ENCODE measurements at regions not wholly inside any gene's neighbourhood (a gene's known extent, or its start where the extent isn't known, plus 50 kb on each side); places are given as distances from the start of the nearest gene placed in this dataset.

DNA sequence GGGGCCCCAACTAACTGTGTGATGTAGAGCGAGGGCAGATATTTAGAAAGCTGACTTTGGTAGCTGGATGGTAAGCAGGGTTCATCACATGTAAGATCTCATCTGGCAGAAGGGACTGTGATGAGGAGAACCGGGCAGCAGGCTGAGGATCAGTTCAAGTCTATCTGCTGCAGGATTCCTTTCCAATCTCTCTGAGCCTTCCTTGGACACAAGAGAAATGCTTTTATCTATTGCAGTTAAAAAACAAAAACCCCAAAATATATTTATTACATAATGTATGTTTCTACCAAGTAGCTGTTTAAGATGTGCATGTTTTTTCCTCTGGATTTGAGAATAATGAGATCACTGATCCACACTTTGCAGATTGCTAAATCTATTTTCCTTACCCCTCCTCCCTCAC is 411.5 kb downstream of the RAP2B start:
- DNase-seq (no peak), ATAC-seq (no peak)
- peaks cover 5% of the 10 kb centered on the region for H3K4me1 Mint-ChIP-seq
- H3K36me3 Mint-ChIP-seq (ENCODE audit: low read depth): no peaks in the 10 kb centered on the region
- H3K27ac Mint-ChIP-seq: no peak overlapping the region
- H3K4me3 Mint-ChIP-seq: no peak overlapping the region
- no peaks in the 10 kb centered on the region for H3K27me3 Mint-ChIP-seq
- H3K9me3 ChIP-seq (ENCODE audit: control insufficient read depth, low read length, poor library complexity, severe bottlenecking): no peaks in the 10 kb centered on the region

DNA sequence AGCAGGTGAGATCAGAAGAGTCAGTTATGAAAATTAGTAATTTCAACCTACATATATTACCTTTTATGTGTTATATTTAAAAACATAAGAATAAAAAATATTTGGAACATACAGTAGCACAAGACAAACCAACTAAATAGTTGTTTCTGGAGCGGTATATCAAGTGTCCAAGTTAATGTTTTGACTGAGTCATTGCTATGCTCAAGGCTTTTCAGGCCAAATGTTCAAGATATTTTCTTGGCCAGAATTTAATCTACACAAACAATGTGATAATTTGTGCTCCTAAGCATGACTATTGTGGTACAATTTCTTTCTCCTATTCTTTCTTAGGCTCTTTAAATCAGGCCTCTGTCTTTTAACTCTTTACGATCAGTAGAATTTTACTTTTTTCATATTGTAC is 412.4 kb downstream of the RAP2B start:
- no peaks in the 10 kb centered on the region for H3K36me3 Mint-ChIP-seq (ENCODE audit: low read depth)
- no peak for ATAC-seq
- peaks cover 5% of the 10 kb centered on the region for H3K4me1 Mint-ChIP-seq
- no peak for DNase-seq
- no peaks in the 10 kb centered on the region for H3K27me3 Mint-ChIP-seq
- no peak overlapping the region for H3K4me3 Mint-ChIP-seq
- no peaks in the 10 kb centered on the region for H3K9me3 ChIP-seq (ENCODE audit: control insufficient read depth, low read length, poor library complexity, severe bottlenecking)
- no peak overlapping the region for H3K27ac Mint-ChIP-seq

DNA sequence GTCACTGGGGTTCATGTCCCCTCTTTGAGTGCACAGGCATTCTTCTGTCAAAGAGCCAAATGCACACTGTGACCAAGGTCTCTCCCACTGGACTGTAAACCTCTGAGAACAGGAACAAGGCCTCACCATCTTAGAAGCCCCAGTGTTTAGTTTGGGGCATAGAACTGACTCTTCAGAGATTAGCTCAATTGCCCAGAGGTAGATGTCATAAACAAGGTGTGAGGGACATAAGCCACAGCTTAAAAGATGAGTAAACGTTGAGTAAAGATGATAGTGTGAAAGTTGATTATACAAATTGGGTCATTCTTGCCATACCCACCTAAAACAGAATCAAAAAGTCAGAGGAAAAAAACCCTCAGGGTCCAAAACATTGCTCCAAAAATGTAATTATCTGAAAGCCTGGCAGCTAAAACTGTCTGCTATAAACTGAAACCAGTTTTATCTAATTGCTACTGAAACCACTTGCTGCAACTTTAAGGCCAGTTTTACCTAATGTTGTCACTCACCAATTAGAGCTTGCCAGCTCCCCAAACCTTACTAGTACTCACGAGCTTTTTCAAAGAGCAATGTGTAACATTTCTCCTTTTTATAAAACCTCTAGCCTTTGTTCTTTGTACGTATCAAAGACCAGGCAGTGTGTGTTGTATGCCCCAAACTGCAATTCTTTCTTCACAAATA is 415.2 kb downstream of the RAP2B start:
- DNase-seq: no peak
- no peaks in the 10 kb centered on the region for H3K9me3 ChIP-seq (ENCODE audit: control insufficient read depth, low read length, poor library complexity, severe bottlenecking)
- H3K27me3 Mint-ChIP-seq: no peaks in the 10 kb centered on the region
- no peak for ATAC-seq
- no peak overlapping the region for H3K4me3 Mint-ChIP-seq
- no peak overlapping the region for H3K27ac Mint-ChIP-seq
- peaks cover 2% of the 10 kb centered on the region for H3K36me3 Mint-ChIP-seq (ENCODE audit: low read depth)
- peaks cover 5% of the 10 kb centered on the region for H3K4me1 Mint-ChIP-seq

DNA sequence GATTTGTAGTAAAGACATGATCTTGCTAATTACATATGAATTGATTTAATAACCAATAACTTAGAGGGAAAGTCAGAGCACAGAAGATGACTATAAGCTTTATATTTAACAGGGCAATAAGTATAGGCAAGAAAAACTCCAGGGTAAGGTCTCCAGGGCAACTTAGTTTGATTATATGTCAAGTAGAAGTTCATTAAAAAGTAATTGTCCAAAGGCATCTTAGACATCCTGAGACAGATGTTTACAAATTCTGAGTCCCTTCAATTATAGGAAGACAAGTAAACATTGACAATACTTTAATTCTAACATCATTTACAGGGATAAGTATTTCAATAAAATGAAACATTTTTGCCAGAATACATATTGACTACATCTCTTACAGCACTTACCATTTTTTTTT is 416.0 kb downstream of the RAP2B start:
- H3K4me1 Mint-ChIP-seq: peaks cover 5% of the 10 kb centered on the region
- H3K9me3 ChIP-seq (ENCODE audit: control insufficient read depth, low read length, poor library complexity, severe bottlenecking): no peaks in the 10 kb centered on the region
- no peak overlapping the region for H3K4me3 Mint-ChIP-seq
- no peaks in the 10 kb centered on the region for H3K27me3 Mint-ChIP-seq
- H3K27ac Mint-ChIP-seq: no peak overlapping the region
- peaks cover 2% of the 10 kb centered on the region for H3K36me3 Mint-ChIP-seq (ENCODE audit: low read depth)
- ATAC-seq (no peak), DNase-seq (no peak)

DNA sequence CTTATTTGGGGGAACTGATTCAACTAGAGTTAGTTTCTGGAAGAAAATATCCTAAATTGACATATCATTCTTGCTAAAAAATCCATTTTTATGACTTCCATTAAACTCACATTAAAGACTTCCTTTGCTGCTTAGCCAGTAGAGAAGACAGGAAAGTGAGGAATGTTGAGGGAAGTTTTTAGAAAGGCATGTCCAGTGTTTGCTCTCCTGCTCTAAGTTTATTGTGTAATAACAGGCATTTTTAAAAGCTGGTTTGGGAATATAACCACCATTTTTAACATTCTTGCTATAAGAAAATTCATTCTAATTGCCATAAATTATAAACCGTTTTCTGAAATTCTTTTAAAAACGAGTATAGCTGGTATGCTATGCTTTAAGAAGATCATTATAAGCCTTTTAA is 428.0 kb downstream of the RAP2B start:
- H3K9me3 ChIP-seq (ENCODE audit: control insufficient read depth, low read length, poor library complexity, severe bottlenecking): no peaks in the 10 kb centered on the region
- H3K36me3 Mint-ChIP-seq (ENCODE audit: low read depth): no peaks in the 10 kb centered on the region
- peaks cover 3% of the 10 kb centered on the region for H3K4me1 Mint-ChIP-seq
- no peak for ATAC-seq
- H3K4me3 Mint-ChIP-seq: no peak overlapping the region
- no peaks in the 10 kb centered on the region for H3K27me3 Mint-ChIP-seq
- DNase-seq: no peak
- no peak overlapping the region for H3K27ac Mint-ChIP-seq

DNA sequence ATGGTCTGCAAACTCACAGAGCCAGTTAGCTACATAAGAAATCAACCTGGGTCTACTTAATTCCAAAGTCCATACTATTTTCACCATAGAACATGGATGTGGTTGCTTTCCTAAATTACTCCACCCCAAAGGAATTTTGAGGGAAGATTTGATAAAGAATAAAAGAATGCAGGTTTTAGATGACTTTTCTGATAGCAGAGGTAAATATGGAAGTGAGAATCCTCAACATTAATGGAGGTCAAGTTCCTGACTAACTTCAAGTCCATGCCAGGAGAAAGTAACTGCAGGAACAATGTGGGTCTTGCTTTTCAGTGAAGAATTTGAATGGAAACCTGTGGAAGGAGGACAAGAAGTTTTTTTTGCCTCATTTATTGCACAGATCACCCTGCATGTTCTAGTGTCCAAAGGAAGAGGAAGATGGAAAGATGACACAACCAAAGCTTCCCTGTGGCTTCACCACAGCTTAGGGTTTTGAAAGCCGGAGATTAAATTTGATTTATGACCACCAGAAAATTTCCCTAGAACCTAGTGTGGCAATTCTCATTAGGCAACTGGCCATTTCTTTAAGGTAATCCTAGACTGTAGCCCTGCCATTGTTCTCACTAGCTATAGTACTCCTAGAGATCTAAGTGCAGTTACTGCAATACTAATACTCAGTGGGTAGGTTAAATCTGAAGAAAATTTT is 429.7 kb downstream of the RAP2B start:
- Mint-ChIP-seq H3K27me3 (no peaks in the 10 kb centered on the region), H3K36me3 (ENCODE audit: low read depth) (no peaks in the 10 kb centered on the region), H3K27ac (no peak overlapping the region), H3K4me3 (no peak overlapping the region), H3K4me1 (peaks cover 6% of the 10 kb centered on the region)
- DNase-seq (no peak), ATAC-seq (no peak)
- H3K9me3 ChIP-seq (ENCODE audit: control insufficient read depth, low read length, poor library complexity, severe bottlenecking): no peaks in the 10 kb centered on the region

DNA sequence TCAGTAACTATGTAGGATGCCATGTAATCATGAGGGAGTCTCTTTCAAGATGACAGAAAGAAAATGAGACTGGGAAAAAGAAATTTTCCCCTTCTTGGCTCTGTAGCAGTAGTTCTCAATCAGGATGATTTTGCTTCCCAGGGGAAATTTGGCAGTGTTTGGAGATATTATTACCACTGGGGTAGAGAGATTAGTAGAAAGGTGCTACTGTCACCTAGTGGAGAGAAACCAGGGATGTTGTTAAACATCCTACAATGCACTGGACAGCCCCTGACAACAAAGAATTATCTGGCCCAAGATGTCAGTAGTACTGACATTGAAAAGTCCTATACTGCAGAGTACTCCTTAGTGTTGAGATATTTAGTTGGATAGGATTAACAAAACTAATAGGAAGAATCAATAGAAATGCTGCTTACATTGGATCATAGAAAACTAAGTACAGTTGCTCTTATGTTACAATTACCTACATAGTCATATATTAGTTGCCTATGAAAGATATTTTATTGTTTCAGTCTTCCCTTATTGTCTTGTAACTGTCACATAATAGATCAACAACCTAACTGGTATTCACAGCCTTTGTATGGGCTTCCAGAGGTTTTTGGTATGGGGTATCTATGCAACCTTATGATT is 433.3 kb downstream of the RAP2B start:
- peak; percentile 50 for ATAC-seq
- H3K9me3 ChIP-seq (ENCODE audit: control insufficient read depth, low read length, poor library complexity, severe bottlenecking): no peaks in the 10 kb centered on the region
- H3K4me1 Mint-ChIP-seq: peaks cover 6% of the 10 kb centered on the region
- no peak for DNase-seq
- H3K27ac Mint-ChIP-seq: no peak overlapping the region
- no peaks in the 10 kb centered on the region for H3K27me3 Mint-ChIP-seq
- H3K4me3 Mint-ChIP-seq: no peak overlapping the region
- no peaks in the 10 kb centered on the region for H3K36me3 Mint-ChIP-seq (ENCODE audit: low read depth)

DNA sequence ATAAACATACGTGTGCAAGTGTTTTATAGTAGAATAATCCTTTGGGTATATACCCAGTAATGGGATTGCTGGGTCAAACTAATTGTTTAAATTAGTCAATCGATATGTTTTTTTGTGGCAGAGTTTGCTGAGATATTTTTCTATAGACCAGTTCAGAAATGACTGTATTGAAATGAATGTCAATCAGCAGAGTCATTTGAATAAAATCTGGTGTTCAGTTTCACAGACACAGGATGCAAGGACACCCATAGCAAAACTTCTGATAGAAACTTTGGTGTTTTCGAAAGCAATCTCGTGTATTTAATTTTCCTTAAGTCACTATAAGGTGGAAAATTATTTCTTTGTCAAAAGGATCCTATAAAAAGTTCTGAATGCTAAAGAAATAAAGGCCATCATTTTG is 434.4 kb downstream of the RAP2B start:
- no peaks in the 10 kb centered on the region for H3K36me3 Mint-ChIP-seq (ENCODE audit: low read depth)
- H3K27me3 Mint-ChIP-seq: no peaks in the 10 kb centered on the region
- DNase-seq (no peak), ATAC-seq (no peak)
- H3K4me1 Mint-ChIP-seq: peaks cover 6% of the 10 kb centered on the region
- H3K9me3 ChIP-seq (ENCODE audit: control insufficient read depth, low read length, poor library complexity, severe bottlenecking): no peaks in the 10 kb centered on the region
- H3K27ac Mint-ChIP-seq: no peak overlapping the region
- no peak overlapping the region for H3K4me3 Mint-ChIP-seq

DNA sequence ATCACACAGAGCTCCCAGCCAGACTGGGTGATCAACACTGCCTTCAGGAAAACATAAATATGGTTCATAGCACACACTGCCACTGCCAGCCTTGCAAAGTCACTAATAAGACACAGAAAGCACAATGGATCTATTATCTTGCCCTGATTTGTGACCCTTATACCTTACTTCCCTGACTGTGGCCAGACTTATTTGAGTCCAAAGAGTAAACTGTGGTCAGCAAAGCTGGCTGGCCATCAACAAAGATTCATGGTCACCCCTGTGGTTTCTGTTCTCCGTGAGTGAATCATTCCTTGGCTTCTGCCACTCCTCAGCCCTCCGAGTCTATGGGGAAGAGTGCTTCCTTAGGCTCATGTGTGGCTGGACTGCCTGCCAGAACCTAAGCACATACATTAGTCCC is 437.7 kb downstream of the RAP2B start:
- no peaks in the 10 kb centered on the region for H3K9me3 ChIP-seq (ENCODE audit: control insufficient read depth, low read length, poor library complexity, severe bottlenecking)
- Mint-ChIP-seq H3K27ac (no peak overlapping the region), H3K4me3 (no peak overlapping the region), H3K27me3 (peaks cover under 1% of the 10 kb centered on the region), H3K36me3 (ENCODE audit: low read depth) (no peaks in the 10 kb centered on the region), H3K4me1 (peaks cover 8% of the 10 kb centered on the region)
- ATAC-seq (no peak), DNase-seq (no peak)

DNA sequence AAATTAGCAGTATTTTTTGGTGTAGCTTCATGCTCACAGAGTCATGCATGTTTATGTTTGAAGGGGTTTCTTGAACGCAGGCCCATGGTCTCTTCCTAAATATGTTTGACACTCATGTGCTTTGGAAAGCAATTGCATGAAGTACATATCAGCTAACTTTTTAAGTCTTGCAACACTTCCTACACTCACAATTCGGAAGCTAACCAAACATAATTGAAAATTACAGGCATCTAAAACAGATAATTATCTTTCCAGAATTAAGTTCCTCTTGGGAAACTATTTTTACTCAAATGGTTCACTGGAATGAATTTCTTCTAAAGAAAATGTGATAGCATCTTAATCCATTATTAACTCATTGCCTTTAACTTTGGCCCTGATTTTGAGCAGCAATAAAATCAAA is 438.9 kb downstream of the RAP2B start:
- Mint-ChIP-seq H3K27me3 (peaks cover 7% of the 10 kb centered on the region), H3K27ac (no peak overlapping the region), H3K4me1 (peaks cover 4% of the 10 kb centered on the region), H3K36me3 (ENCODE audit: low read depth) (no peaks in the 10 kb centered on the region), H3K4me3 (no peak overlapping the region)
- H3K9me3 ChIP-seq (ENCODE audit: control insufficient read depth, low read length, poor library complexity, severe bottlenecking): no peaks in the 10 kb centered on the region
- no peak for ATAC-seq
- DNase-seq: no peak

DNA sequence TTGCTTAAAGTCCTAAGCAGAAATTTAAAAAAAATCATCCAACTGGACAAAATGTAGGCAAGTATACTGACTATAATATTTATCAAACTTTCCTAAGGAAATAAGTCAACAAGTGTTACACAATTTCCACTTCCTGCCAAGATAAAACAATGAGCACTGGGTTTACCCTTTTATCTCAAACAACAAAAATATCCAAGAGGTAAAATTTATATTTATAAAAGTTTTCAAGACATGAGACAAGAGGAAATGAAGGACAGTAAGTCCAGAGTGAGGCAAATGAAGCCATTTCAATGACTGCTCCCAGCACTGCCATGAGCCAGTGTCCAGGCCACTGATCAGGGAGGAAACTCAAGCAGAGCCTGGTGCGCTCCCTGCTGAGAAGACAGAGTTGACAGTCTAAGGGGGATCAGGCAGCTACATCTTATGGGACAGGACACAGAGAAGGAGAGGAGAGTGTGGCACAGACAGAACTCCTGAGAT is 439.4 kb downstream of the RAP2B start:
- no peak for DNase-seq
- Mint-ChIP-seq H3K27ac (no peak overlapping the region), H3K4me3 (no peak overlapping the region), H3K4me1 (peaks cover 4% of the 10 kb centered on the region), H3K36me3 (ENCODE audit: low read depth) (no peaks in the 10 kb centered on the region), H3K27me3 (peaks cover 7% of the 10 kb centered on the region)
- H3K9me3 ChIP-seq (ENCODE audit: control insufficient read depth, low read length, poor library complexity, severe bottlenecking): no peaks in the 10 kb centered on the region
- ATAC-seq: no peak

DNA sequence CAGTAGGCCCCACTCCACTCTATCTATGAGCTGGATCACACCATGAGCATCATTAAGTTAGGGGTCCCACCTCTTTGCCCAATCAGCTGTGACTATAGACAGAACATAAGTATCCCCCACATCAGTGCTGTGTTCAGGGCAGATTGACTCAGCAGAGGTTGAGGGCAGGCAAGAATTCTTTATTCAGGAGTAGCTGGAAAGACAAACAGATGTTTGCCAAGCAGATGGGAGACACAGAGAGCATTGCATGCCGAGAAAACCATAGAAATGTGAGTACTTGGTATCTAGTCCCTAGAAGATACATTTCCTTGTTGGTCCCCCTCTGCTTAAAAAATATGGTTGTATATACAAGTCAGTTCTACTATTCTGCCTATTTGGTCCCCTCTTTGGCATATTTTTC is 440.8 kb downstream of the RAP2B start:
- Mint-ChIP-seq H3K27me3 (peaks cover 7% of the 10 kb centered on the region), H3K27ac (no peak overlapping the region), H3K36me3 (ENCODE audit: low read depth) (no peaks in the 10 kb centered on the region), H3K4me3 (no peak overlapping the region), H3K4me1 (peaks cover 4% of the 10 kb centered on the region)
- ATAC-seq (no peak), DNase-seq (no peak)
- H3K9me3 ChIP-seq (ENCODE audit: control insufficient read depth, low read length, poor library complexity, severe bottlenecking): no peaks in the 10 kb centered on the region

DNA sequence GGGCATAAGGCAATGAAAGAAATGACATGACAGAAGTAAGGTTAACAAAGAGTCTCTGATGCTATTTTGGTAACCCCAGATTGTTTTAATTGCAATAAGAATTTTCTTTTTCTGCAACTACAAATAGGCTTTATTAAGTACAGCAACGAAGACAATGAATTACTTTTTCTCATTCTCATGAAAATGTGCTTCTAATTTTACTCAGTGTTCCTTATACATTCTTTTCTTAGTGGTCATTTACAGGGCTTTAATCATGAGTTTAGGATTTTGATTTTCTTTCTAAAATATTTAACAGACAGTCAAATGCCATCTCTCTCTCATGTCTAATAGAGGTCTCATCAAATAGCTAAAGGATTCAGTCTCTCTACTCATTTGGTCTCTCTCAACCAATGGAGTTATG is 452.1 kb downstream of the RAP2B start:
- no peak for DNase-seq
- no peak overlapping the region for H3K4me3 Mint-ChIP-seq
- no peaks in the 10 kb centered on the region for H3K27me3 Mint-ChIP-seq
- no peak for ATAC-seq
- H3K27ac Mint-ChIP-seq: no peak overlapping the region
- H3K36me3 Mint-ChIP-seq (ENCODE audit: low read depth): peaks cover 2% of the 10 kb centered on the region
- H3K9me3 ChIP-seq (ENCODE audit: control insufficient read depth, low read length, poor library complexity, severe bottlenecking): no peaks in the 10 kb centered on the region
- no peaks in the 10 kb centered on the region for H3K4me1 Mint-ChIP-seq

DNA sequence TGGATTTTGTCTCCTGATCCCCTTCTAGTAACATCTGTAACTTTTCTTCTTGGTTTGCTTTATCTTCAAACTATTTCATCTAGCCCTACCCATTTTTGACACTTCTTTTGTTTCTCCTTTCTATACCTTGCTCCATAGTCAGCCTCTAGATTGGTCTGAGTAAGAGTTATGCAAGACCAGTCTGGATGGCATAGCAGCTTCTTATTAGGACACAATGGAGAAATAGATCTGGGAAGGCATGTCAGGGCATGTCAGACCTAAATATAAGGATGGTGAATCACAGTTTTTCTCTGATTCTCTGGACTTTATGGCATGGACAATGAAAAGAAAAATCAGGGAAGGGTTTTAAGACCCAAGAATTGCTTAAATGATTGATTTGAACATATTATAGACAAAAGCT is 452.5 kb downstream of the RAP2B start:
- Mint-ChIP-seq H3K27me3 (no peaks in the 10 kb centered on the region), H3K27ac (no peak overlapping the region), H3K36me3 (ENCODE audit: low read depth) (peaks cover 2% of the 10 kb centered on the region), H3K4me1 (no peaks in the 10 kb centered on the region), H3K4me3 (no peak overlapping the region)
- no peak for ATAC-seq
- no peaks in the 10 kb centered on the region for H3K9me3 ChIP-seq (ENCODE audit: control insufficient read depth, low read length, poor library complexity, severe bottlenecking)
- no peak for DNase-seq
